Parathyroid adenoma (tissue), 2 donors: ENCODE measurements at regions not wholly inside any gene's neighbourhood (a gene's known extent, or its start where the extent isn't known, plus 50 kb on each side); places are given as distances from the start of the nearest gene placed in this dataset.

ENCODE experiments used
- H2AFZ ChIP-seq: fragments of 300-600 bp; sonication (generic); one replicate; pipeline ENCODE4 v1.7.0; 2017; ENCODE audit warnings: antibody characterized with exemption, mild to moderate bottlenecking
- H3K27ac ChIP-seq: fragments of 300-600 bp; sonication (generic); one replicate; pipeline ENCODE4 v1.7.0; 2017
- H3K27me3 ChIP-seq: fragments of 300-600 bp; sonication (generic); one replicate; pipeline ENCODE4 v1.7.0; 2017; ENCODE audit warnings: low read length; ENCODE audit not compliant: control insufficient read depth, insufficient read depth
- H3K36me3 ChIP-seq: fragments of 300-600 bp; sonication (generic); one replicate; pipeline ENCODE4 v1.7.0; 2017; ENCODE audit warnings: low read length; ENCODE audit not compliant: control insufficient read depth, insufficient read depth
- H3K4me1 ChIP-seq: fragments of 300-600 bp; sonication (generic); one replicate; pipeline ENCODE4 v1.7.0; 2017; ENCODE audit warnings: control low read depth
- H3K4me2 ChIP-seq: fragments of 300-600 bp; sonication (generic); one replicate; pipeline ENCODE4 v1.7.0; 2017; ENCODE audit warnings: low read length
- H3K4me3 ChIP-seq: fragments of 300-600 bp; sonication (generic); one replicate; pipeline ENCODE4 v1.7.0; 2017; ENCODE audit warnings: low read depth, low read length
- H3K79me2 ChIP-seq: fragments of 300-600 bp; sonication (generic); one replicate; pipeline ENCODE4 v1.7.0; 2017; ENCODE audit warnings: control low read depth
- H3K9ac ChIP-seq: fragments of 300-600 bp; sonication (generic); one replicate; pipeline ENCODE4 v1.7.0; 2017; ENCODE audit warnings: mild to moderate bottlenecking
- H3K9me3 ChIP-seq: fragments of 300-600 bp; sonication (generic); one replicate; pipeline ENCODE4 v1.7.0; 2017; ENCODE audit warnings: low read length; ENCODE audit not compliant: control insufficient read depth
- CTCF ChIP-seq: fragments of 300-600 bp; sonication (generic); IDR thresholded peaks from one replicate; pipeline ENCODE4 v1.7.0; 2017; ENCODE audit warnings: antibody characterized with exemption, mild to moderate bottlenecking
- donor health status: primary hyperparathyroidism.

GRCh38 chr1:163836481-163836880, 514.7 kb downstream of the NUF2 start:
- H3K9me3 ChIP-seq, result no peaks in the 10 kb centered on the region
- no peak overlapping the region for H3K27ac ChIP-seq
- H3K79me2 ChIP-seq, result no peaks in the 10 kb centered on the region
- no peaks in the 10 kb centered on the region for H3K4me1 ChIP-seq
- no peak overlapping the region for H2AFZ ChIP-seq
- no peak for TF ChIP-seq CTCF
- no peak overlapping the region for H3K4me3 ChIP-seq
- no peaks in the 10 kb centered on the region for H3K27me3 ChIP-seq
- no peak overlapping the region for H3K9ac ChIP-seq
- no peaks in the 10 kb centered on the region for H3K36me3 ChIP-seq
- no peak overlapping the region for H3K4me2 ChIP-seq

- Histone ChIP-seq H3K4me2 (no peak overlapping the region), H3K9ac (no peak overlapping the region), H3K9me3 (no peaks in the 10 kb centered on the region), H3K27me3 (no peaks in the 10 kb centered on the region), H3K4me3 (no peak overlapping the region), H3K27ac (no peak overlapping the region), H3K36me3 (no peaks in the 10 kb centered on the region), H2AFZ (no peak overlapping the region), H3K79me2 (no peaks in the 10 kb centered on the region), H3K4me1 (no peaks in the 10 kb centered on the region)
- no peak for TF ChIP-seq CTCF
These were observed 515.5 kb downstream of the NUF2 start for GRCh38 chr1:163837206-163837605.

GRCh38 chr1:163842571-163842970, 520.8 kb downstream of the NUF2 start:
- TF ChIP-seq CTCF, result no peak
- no peaks in the 10 kb centered on the region for H3K79me2 ChIP-seq
- no peak overlapping the region for H3K9ac ChIP-seq
- no peak overlapping the region for H3K4me2 ChIP-seq
- no peaks in the 10 kb centered on the region for H3K36me3 ChIP-seq
- no peak overlapping the region for H2AFZ ChIP-seq
- H3K27me3 ChIP-seq, result no peaks in the 10 kb centered on the region
- no peaks in the 10 kb centered on the region for H3K9me3 ChIP-seq
- no peak overlapping the region for H3K27ac ChIP-seq
- H3K4me3 ChIP-seq, result no peak overlapping the region
- no peaks in the 10 kb centered on the region for H3K4me1 ChIP-seq

- H3K36me3 ChIP-seq, result no peaks in the 10 kb centered on the region
- H3K4me1 ChIP-seq, result no peaks in the 10 kb centered on the region
- H3K9ac ChIP-seq, result no peak overlapping the region
- no peak for TF ChIP-seq CTCF
- H3K27ac ChIP-seq, result no peak overlapping the region
- no peaks in the 10 kb centered on the region for H3K27me3 ChIP-seq
- H3K9me3 ChIP-seq, result no peaks in the 10 kb centered on the region
- no peak overlapping the region for H3K4me2 ChIP-seq
- H2AFZ ChIP-seq, result no peak overlapping the region
- no peak overlapping the region for H3K4me3 ChIP-seq
- no peaks in the 10 kb centered on the region for H3K79me2 ChIP-seq
These were observed 522.7 kb downstream of the NUF2 start for GRCh38 chr1:163844459-163844858.

GRCh38 chr1:163845279-163845678, 523.5 kb downstream of the NUF2 start:
- Histone ChIP-seq H3K36me3 (no peaks in the 10 kb centered on the region), H2AFZ (no peak overlapping the region), H3K4me1 (no peaks in the 10 kb centered on the region), H3K4me3 (no peak overlapping the region), H3K4me2 (no peak overlapping the region), H3K9ac (no peak overlapping the region), H3K79me2 (no peaks in the 10 kb centered on the region), H3K27ac (no peak overlapping the region), H3K27me3 (no peaks in the 10 kb centered on the region), H3K9me3 (no peaks in the 10 kb centered on the region)
- no peak for TF ChIP-seq CTCF
